SK-N-SH (cell line): ENCODE measurements at regions not wholly inside any gene's neighbourhood (a gene's known extent, or its start where the extent isn't known, plus 50 kb on each side); places are given as distances from the start of the nearest gene placed in this dataset.

Experiments
- CHD2 ChIP-seq: fragments of 150-350 bp; IDR thresholded peaks from 2 replicates; pipeline ENCODE4 v1.6.1; 2018; ENCODE audit warnings: low read length; ENCODE audit not compliant: partially characterized antibody
- EZH2phosphoT487 ChIP-seq: fragments of 200-600 bp; sonication (generic); IDR thresholded peaks from 2 replicates; pipeline ENCODE4 v1.6.1; 2017; ENCODE audit warnings: low read depth, mixed run types, mild to moderate bottlenecking, antibody characterized with exemption, moderate library complexity, borderline replicate concordance
- RAD21 ChIP-seq: IDR thresholded peaks from 2 replicates; pipeline ENCODE4 v1.6.1; 2012; ENCODE audit warnings: mild to moderate bottlenecking, low read length
- TAF1 ChIP-seq: IDR thresholded peaks from 2 replicates; pipeline ENCODE4 v1.6.1; 2012; ENCODE audit warnings: low read depth, mild to moderate bottlenecking, low read length, moderate library complexity, borderline replicate concordance
- TF ChIP-seq, protein P1 (sequence below): fragments of 200-600 bp; sonication (generic); IDR thresholded peaks from 2 replicates; pipeline ENCODE4 v1.6.1; 2017; ENCODE audit warnings: antibody characterized with exemption, mild to moderate bottlenecking, moderate library complexity
- TF ChIP-seq, protein P2 (sequence below): IDR thresholded peaks from 2 replicates; pipeline ENCODE4 v1.6.1; 2012; ENCODE audit warnings: mild to moderate bottlenecking, low read depth, low read length, moderate library complexity
- TF ChIP-seq, protein P3 (sequence below): fragments of 150-350 bp; IDR thresholded peaks from 2 replicates; pipeline ENCODE4 v1.6.1; 2017; ENCODE audit warnings: antibody characterized with exemption, low read length, low read depth, borderline replicate concordance
- TF ChIP-seq, protein P4 (sequence below): IDR thresholded peaks from 2 replicates; pipeline ENCODE4 v1.4.0; 2012; ENCODE audit warnings: low read depth, borderline replicate concordance
- TF ChIP-seq, protein P5 (sequence below): fragments of 150-350 bp; IDR thresholded peaks from 2 replicates; pipeline ENCODE4 v1.6.1; 2016; ENCODE audit warnings: mild to moderate bottlenecking, low read depth, low read length
- TF ChIP-seq, protein P6 (sequence below): IDR thresholded peaks from 2 replicates; pipeline ENCODE4 v1.4.0; 2012; ENCODE audit warnings: low read depth, borderline replicate concordance

DNA sequence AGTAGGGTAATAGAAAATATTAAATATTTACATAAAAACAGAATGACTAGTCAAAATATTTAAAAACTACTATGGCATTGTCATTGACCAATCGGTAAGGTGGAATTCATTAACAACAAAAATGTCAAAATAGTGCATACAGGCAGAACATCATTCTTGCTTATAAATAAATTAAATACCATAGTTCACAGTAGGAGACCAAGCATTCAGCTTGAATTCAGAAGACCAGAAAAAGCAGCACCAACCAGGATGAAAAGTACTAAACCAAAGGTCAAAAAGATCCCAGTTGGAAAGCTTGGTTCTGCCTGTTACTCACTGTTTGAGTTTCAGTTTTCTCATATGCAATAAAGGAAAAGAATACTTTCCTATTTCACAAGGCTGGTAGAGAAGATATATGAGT is 244.3 kb downstream of the OSR1 start:
- TF ChIP-seq, protein P1, sequence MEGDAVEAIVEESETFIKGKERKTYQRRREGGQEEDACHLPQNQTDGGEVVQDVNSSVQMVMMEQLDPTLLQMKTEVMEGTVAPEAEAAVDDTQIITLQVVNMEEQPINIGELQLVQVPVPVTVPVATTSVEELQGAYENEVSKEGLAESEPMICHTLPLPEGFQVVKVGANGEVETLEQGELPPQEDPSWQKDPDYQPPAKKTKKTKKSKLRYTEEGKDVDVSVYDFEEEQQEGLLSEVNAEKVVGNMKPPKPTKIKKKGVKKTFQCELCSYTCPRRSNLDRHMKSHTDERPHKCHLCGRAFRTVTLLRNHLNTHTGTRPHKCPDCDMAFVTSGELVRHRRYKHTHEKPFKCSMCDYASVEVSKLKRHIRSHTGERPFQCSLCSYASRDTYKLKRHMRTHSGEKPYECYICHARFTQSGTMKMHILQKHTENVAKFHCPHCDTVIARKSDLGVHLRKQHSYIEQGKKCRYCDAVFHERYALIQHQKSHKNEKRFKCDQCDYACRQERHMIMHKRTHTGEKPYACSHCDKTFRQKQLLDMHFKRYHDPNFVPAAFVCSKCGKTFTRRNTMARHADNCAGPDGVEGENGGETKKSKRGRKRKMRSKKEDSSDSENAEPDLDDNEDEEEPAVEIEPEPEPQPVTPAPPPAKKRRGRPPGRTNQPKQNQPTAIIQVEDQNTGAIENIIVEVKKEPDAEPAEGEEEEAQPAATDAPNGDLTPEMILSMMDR, result no peak
- TF ChIP-seq, protein P2, sequence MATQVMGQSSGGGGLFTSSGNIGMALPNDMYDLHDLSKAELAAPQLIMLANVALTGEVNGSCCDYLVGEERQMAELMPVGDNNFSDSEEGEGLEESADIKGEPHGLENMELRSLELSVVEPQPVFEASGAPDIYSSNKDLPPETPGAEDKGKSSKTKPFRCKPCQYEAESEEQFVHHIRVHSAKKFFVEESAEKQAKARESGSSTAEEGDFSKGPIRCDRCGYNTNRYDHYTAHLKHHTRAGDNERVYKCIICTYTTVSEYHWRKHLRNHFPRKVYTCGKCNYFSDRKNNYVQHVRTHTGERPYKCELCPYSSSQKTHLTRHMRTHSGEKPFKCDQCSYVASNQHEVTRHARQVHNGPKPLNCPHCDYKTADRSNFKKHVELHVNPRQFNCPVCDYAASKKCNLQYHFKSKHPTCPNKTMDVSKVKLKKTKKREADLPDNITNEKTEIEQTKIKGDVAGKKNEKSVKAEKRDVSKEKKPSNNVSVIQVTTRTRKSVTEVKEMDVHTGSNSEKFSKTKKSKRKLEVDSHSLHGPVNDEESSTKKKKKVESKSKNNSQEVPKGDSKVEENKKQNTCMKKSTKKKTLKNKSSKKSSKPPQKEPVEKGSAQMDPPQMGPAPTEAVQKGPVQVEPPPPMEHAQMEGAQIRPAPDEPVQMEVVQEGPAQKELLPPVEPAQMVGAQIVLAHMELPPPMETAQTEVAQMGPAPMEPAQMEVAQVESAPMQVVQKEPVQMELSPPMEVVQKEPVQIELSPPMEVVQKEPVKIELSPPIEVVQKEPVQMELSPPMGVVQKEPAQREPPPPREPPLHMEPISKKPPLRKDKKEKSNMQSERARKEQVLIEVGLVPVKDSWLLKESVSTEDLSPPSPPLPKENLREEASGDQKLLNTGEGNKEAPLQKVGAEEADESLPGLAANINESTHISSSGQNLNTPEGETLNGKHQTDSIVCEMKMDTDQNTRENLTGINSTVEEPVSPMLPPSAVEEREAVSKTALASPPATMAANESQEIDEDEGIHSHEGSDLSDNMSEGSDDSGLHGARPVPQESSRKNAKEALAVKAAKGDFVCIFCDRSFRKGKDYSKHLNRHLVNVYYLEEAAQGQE, result no peak
- TF ChIP-seq, protein P3, sequence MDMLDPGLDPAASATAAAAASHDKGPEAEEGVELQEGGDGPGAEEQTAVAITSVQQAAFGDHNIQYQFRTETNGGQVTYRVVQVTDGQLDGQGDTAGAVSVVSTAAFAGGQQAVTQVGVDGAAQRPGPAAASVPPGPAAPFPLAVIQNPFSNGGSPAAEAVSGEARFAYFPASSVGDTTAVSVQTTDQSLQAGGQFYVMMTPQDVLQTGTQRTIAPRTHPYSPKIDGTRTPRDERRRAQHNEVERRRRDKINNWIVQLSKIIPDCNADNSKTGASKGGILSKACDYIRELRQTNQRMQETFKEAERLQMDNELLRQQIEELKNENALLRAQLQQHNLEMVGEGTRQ, result no peak
- TF ChIP-seq EZH2phosphoT487 (no peak), TAF1 (no peak), CHD2 (no peak), RAD21 (no peak)
- TF ChIP-seq, protein P4, sequence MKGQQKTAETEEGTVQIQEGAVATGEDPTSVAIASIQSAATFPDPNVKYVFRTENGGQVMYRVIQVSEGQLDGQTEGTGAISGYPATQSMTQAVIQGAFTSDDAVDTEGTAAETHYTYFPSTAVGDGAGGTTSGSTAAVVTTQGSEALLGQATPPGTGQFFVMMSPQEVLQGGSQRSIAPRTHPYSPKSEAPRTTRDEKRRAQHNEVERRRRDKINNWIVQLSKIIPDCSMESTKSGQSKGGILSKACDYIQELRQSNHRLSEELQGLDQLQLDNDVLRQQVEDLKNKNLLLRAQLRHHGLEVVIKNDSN, result no peak
- TF ChIP-seq, protein P5, sequence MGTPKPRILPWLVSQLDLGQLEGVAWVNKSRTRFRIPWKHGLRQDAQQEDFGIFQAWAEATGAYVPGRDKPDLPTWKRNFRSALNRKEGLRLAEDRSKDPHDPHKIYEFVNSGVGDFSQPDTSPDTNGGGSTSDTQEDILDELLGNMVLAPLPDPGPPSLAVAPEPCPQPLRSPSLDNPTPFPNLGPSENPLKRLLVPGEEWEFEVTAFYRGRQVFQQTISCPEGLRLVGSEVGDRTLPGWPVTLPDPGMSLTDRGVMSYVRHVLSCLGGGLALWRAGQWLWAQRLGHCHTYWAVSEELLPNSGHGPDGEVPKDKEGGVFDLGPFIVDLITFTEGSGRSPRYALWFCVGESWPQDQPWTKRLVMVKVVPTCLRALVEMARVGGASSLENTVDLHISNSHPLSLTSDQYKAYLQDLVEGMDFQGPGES, result no peak
- TF ChIP-seq, protein P6, sequence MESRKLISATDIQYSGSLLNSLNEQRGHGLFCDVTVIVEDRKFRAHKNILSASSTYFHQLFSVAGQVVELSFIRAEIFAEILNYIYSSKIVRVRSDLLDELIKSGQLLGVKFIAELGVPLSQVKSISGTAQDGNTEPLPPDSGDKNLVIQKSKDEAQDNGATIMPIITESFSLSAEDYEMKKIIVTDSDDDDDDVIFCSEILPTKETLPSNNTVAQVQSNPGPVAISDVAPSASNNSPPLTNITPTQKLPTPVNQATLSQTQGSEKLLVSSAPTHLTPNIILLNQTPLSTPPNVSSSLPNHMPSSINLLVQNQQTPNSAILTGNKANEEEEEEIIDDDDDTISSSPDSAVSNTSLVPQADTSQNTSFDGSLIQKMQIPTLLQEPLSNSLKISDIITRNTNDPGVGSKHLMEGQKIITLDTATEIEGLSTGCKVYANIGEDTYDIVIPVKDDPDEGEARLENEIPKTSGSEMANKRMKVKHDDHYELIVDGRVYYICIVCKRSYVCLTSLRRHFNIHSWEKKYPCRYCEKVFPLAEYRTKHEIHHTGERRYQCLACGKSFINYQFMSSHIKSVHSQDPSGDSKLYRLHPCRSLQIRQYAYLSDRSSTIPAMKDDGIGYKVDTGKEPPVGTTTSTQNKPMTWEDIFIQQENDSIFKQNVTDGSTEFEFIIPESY, result no peak
